OCI-LY7 (cell line): ENCODE measurements at regions not wholly inside any gene's neighbourhood (a gene's known extent, or its start where the extent isn't known, plus 50 kb on each side); places are given as distances from the start of the nearest gene placed in this dataset.

Experiments used
- CTCF ChIP-seq: fragments of 200-600 bp; sonication (generic); conservative IDR thresholded peaks from 2 replicates; pipeline ENCODE4 v1.5.1; 2014; ENCODE audit warnings: mild to moderate bottlenecking, antibody characterized with exemption, low read length, moderate library complexity, mixed read lengths
- EZH2phosphoT487 ChIP-seq: fragments of 200-600 bp; sonication (generic); IDR thresholded peaks from 2 replicates; pipeline ENCODE4 v1.6.1; 2018; ENCODE audit warnings: low read depth, borderline replicate concordance, mild to moderate bottlenecking, mixed run types, antibody characterized with exemption, low read length, moderate library complexity, mixed read lengths

GRCh38 chr4:60709061-60709460 lies 491.1 kb upstream of the ADGRL3 start:
- no peak for TF ChIP-seq CTCF
- no peak for TF ChIP-seq EZH2phosphoT487
